Right lobe of liver (tissue), 6 donors: ENCODE measurements at regions not wholly inside any gene's neighbourhood (a gene's known extent, or its start where the extent isn't known, plus 50 kb on each side); places are given as distances from the start of the nearest gene placed in this dataset.
"Not testable (repeated sequence)": the region's sequence is repeated elsewhere in the genome, so short reads cannot be mapped to it uniquely, and the experiment has no call there.

Source experiments
- ATAC-seq, 4 donors: fragments of 200-7000 bp; cut with Tn5 transposase; one replicate each; pipeline ENCODE4 v1.9.1; 2020; ENCODE audit warnings: mild to moderate bottlenecking in 4 of 4, moderate library complexity in 4 of 4
- DNase-seq, 3 donors: peaks; one replicate each; pipeline ENCODE4 v3.0.0-alpha.2; 2020
- H3K27ac ChIP-seq, 3 donors: fragments of 200-600 bp; one replicate each; pipeline ENCODE4 v1.8.0; 2022
- H3K27me3 ChIP-seq, 2 donors: fragments of 200-600 bp; one replicate each; pipeline ENCODE4 v1.8.0; 2022
- H3K36me3 ChIP-seq, 4 donors: fragments of 200-600 bp; sonication (generic) in 1 of 4; one replicate each; pipeline versions ENCODE4 v1.5.1 to v1.8.0; 2017 to 2022; ENCODE audit warnings: control low read depth in 1 of 4
- H3K4me1 ChIP-seq, 4 donors: fragments of 200-600 bp; sonication (generic) in 1 of 4; one replicate each; pipeline versions ENCODE4 v1.5.1 to v1.8.0; 2017 to 2022; ENCODE audit warnings: control low read depth in 1 of 4
- H3K4me3 ChIP-seq, 3 donors: fragments of 200-600 bp; one replicate each; pipeline ENCODE4 v1.8.0; 2022
- H3K9me3 ChIP-seq, 4 donors: fragments of 200-600 bp; sonication (generic) in 1 of 4; one replicate each; pipeline versions ENCODE4 v1.5.1 to v1.8.0; 2017 to 2022; ENCODE audit warnings: control low read depth in 1 of 4
- CTCF ChIP-seq, 4 donors: fragments of 200-600 bp in 3 of 4; fragments of 450-650 bp in 1 of 4; IDR thresholded peaks; one replicate each; pipeline versions ENCODE4 v1.5.1 to v1.8.0; 2016 to 2022; ENCODE audit warnings: antibody characterized with exemption in 4 of 4, mild to moderate bottlenecking in 2 of 4
- POLR2A ChIP-seq: fragments of 450-650 bp; IDR thresholded peaks from one replicate; pipeline ENCODE4 v1.6.1; 2017; ENCODE audit warnings: antibody characterized with exemption, mild to moderate bottlenecking
- WGBS: methylation state at CpG from one replicate; pipeline ENCODE4 v1.1.6; 2018; ENCODE audit warnings: low coverage, low lambda C conversion rate; ENCODE audit not compliant: insufficient coverage; ENCODE audit errors: missing lambda C conversion rate; 5-methylcytosine and 5-hydroxymethylcytosine counted together
- intact Hi-C, 2 donors: fragments of 100-400 bp; cut with DNase I; formaldehyde crosslinking; loops; one replicate each; pipeline versions ENCODE4 v1.11.2 to v1.14.1; 2022
- donor health status: DM: no; HTN: yes; CAD: no.
- donor health status: DM: no; HTN: no; CAD: no.
- donor health status: DM: no; HTN: no; CAD: no.
- donor health status: DM: no; HTN: yes; CAD: no.
- donor health status: DM: no; HTN: yes; CAD: no.

DNA sequence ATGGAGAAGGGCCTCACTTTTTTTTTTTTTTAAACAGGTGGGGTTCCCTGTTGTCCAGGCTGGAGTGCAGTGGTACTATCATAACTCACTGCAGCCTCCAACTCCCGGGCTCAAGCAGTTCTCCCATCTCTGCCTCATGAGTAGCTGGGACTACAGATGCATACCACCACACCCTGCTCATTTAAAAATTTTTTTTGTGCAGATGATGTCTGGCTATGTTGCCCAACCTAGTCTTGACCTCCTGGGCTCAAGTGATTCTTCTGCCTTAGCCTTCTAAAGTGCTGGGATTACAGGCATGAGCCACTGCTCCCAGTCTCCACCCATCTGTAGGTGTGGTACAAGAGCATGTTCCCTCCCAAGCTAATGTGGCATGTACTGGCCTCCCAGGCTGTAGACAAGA lies 380.6 kb upstream of the AMELY start:
- Histone ChIP-seq H3K4me3 (no peak overlapping the region), H3K27me3 (no peaks in the 10 kb centered on the region), H3K9me3 (no peaks in the 10 kb centered on the region), H3K27ac (no peak overlapping the region), H3K36me3 (no peaks in the 10 kb centered on the region), H3K4me1 (no peaks in the 10 kb centered on the region)
- no CpG with 5 or more reads among the region's 1 CpG for WGBS
- intact Hi-C loops = no loop called here
- no peak for TF ChIP-seq CTCF (IDR thresholded peaks at IDR 0.05)
- TF ChIP-seq POLR2A = no peak
- DNase-seq (no peak), ATAC-seq (no peak)

- H3K27ac ChIP-seq = no peak overlapping the region
- no peaks in the 10 kb centered on the region for H3K4me1 ChIP-seq
- intact Hi-C loops = no loop called here
- H3K9me3 ChIP-seq = no peaks in the 10 kb centered on the region
- DNase-seq (no peak), ATAC-seq (no peak)
- TF ChIP-seq POLR2A (no peak), CTCF (IDR thresholded peaks at IDR 0.05) (no peak)
- H3K27me3 ChIP-seq = no peaks in the 10 kb centered on the region
- H3K36me3 ChIP-seq = no peaks in the 10 kb centered on the region
- WGBS = no CpG with 5 or more reads among the region's 10 CpGs
- H3K4me3 ChIP-seq = no peak overlapping the region
These were observed 378.6 kb upstream of the AMELY start for GRCh38 chrY:7289889-7290833.

DNA sequence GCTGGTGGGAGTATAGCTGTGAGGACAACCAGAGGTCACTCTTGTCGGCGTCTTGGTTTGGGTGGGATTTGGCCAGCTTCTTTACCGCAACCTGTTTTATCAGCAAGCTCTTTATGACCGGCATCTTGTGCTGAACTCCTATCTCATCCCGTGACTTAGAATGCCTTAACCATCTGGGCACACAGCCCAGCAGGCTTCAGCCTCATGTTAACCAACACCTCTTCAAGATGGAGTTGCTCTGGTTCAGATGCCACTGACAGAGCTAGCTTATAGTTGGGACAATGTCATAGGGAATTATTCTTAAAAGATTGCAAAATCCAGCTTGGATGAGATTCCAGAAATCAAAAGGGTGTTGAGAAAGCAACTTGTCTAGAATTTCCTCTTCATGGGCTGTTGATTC lies 377.1 kb upstream of the AMELY start:
- Histone ChIP-seq H3K4me1 (no peaks in the 10 kb centered on the region), H3K4me3 (no peak overlapping the region), H3K27ac (no peak overlapping the region), H3K9me3 (no peaks in the 10 kb centered on the region), H3K36me3 (no peaks in the 10 kb centered on the region), H3K27me3 (no peaks in the 10 kb centered on the region)
- TF ChIP-seq CTCF (IDR thresholded peaks at IDR 0.05) (no peak), POLR2A (no peak)
- intact Hi-C loops = no loop called here
- ATAC-seq (no peak), DNase-seq (no peak)
- WGBS = no CpG with 5 or more reads among the region's 5 CpGs

GRCh38 chrY:7287963-7288362 lies 376.4 kb upstream of the AMELY start:
- H3K4me1 ChIP-seq, H3K27ac ChIP-seq, ATAC-seq, H3K4me3 ChIP-seq, intact Hi-C loops, H3K27me3 ChIP-seq, DNase-seq, H3K36me3 ChIP-seq, H3K9me3 ChIP-seq: not testable (repeated sequence)
- WGBS = no CpG with 5 or more reads among the region's 2 CpGs

DNA sequence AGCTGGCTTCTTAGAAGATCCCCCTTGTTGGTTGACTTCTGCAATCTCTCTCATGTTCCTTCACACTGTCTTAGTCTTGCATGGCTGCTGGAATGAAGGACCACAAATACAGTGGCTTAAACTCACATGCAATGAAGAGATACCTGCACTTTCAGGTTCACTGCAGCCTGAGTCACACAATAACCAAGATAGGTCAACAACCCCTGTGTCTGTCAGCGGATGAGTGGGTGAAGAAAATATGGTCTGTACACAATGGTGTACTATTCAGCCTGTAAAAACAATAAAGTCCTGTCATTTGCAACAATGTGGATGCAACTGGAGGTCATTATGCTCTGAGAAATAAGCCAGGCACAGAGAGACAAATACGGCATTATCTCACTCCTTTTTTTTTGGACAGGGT lies 373.8 kb upstream of the AMELY start:
- Histone ChIP-seq H3K9me3 (no peaks in the 10 kb centered on the region), H3K27me3 (no peaks in the 10 kb centered on the region), H3K4me3 (no peak overlapping the region), H3K4me1 (no peaks in the 10 kb centered on the region), H3K27ac (no peak overlapping the region), H3K36me3 (no peaks in the 10 kb centered on the region)
- intact Hi-C loops = no loop called here
- WGBS = no CpG with 5 or more reads among the region's 2 CpGs
- DNase-seq (no peak), ATAC-seq (no peak)
- no peak for TF ChIP-seq CTCF (IDR thresholded peaks at IDR 0.05)
- TF ChIP-seq POLR2A = no peak
